ENCODE measurements at regions not wholly inside any gene's neighbourhood (a gene's known extent, or its start where the extent isn't known, plus 50 kb on each side); places are given as distances from the start of the nearest gene placed in this dataset.

DNA sequence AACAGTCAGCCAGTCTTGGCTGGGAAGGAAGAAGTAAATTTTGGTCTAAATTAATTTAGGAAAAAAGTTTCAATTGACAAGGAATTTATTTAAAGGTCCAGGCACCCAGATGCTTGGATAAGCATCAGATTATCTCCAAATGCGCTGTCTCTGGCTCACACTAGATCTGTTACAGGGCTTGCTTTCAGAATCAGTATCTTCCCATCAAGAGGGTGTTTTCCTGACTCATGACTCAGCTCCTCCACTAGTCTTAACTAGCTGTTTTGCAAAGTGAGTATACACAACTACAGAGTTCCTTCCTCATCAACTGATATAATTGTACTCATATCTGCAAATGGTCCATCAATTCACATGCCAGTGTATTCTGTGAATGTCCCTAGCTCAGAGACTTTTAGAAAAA lies 482.1 kb upstream of the CPEB2 start:
- H2BK12ac ChIP-seq (ENCODE audit: low read depth, low read length): no peak overlapping the region
- H4K91ac ChIP-seq (replicated peaks; ENCODE audit: insufficient read length, low read length): no peak overlapping the region
- POLR2A ChIA-PET (ENCODE audit: partially characterized antibody): no interaction called here
- no peak overlapping the region for H3K14ac ChIP-seq (ENCODE audit: insufficient read length)
- H3K27ac ChIP-seq (ENCODE audit: low read depth, low read length): no peak overlapping the region
- no peak for TF ChIP-seq JUND (IDR thresholded peaks at IDR 0.05; ENCODE audit: low read length)
- no peak for TF ChIP-seq RFX5 (IDR thresholded peaks at IDR 0.05; ENCODE audit: borderline replicate concordance, low read depth, low read length)
- no peak for TF ChIP-seq BRCA1 (IDR thresholded peaks at IDR 0.05; ENCODE audit: low read depth, low read length)
- TF ChIP-seq TBP (IDR thresholded peaks at IDR 0.05; ENCODE audit: low read depth, low read length): no peak
- TF ChIP-seq CBX8 (IDR thresholded peaks at IDR 0.05; ENCODE audit: borderline replicate concordance, low read depth, low read length): no peak
- no peak for TF ChIP-seq CEBPB (IDR thresholded peaks at IDR 0.05; ENCODE audit: low read depth, low read length)
- no peak for TF ChIP-seq SP1 (IDR thresholded peaks at IDR 0.05; ENCODE audit: low read depth, low read length)
- TF ChIP-seq, protein P1, sequence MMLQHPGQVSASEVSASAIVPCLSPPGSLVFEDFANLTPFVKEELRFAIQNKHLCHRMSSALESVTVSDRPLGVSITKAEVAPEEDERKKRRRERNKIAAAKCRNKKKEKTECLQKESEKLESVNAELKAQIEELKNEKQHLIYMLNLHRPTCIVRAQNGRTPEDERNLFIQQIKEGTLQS (IDR thresholded peaks at IDR 0.05; ENCODE audit: insufficient read depth, low read depth, low read length): no peak
- no peak for TF ChIP-seq PHF8 (conservative IDR thresholded peaks at IDR 0.05; ENCODE audit: low read depth, low read length)
- no peak for TF ChIP-seq YY1 (IDR thresholded peaks at IDR 0.05; ENCODE audit: low read depth, low read length)
- TF ChIP-seq GABPA (IDR thresholded peaks at IDR 0.05; ENCODE audit: borderline replicate concordance, insufficient read depth, low read length): no peak
- TF ChIP-seq POLR2AphosphoS5 (IDR thresholded peaks at IDR 0.05; ENCODE audit: low read depth, low read length): no peak
- no peak overlapping the region for H3K23ac ChIP-seq (ENCODE audit: insufficient read length)
- no peak overlapping the region for H2AK5ac ChIP-seq (ENCODE audit: low read depth, low read length)
- no peak overlapping the region for H4K8ac ChIP-seq (ENCODE audit: extremely low read depth, insufficient read depth, low read length)
- H3K79me2 ChIP-seq (ENCODE audit: control insufficient read depth in 1 of 2, insufficient read depth in 2 of 2, low read length in 2 of 2): no peaks in the 10 kb centered on the region
- H2BK120ac ChIP-seq (replicated peaks; ENCODE audit: low read depth, low read length): no peak overlapping the region
- no peak overlapping the region for H3K4ac ChIP-seq (replicated peaks; ENCODE audit: insufficient read length, low read depth, low read length)
- no peak overlapping the region for H2BK20ac ChIP-seq (ENCODE audit: low read length)
- no peak overlapping the region for H2BK15ac ChIP-seq (ENCODE audit: low read length)
- H3K36me3 ChIP-seq (ENCODE audit: control insufficient read depth in 2 of 4, insufficient read depth in 4 of 4, low read length in 3 of 4): no peaks in the 10 kb centered on the region
- peaks cover 0 to 4% of the 10 kb centered on the region in 2 experiments; a peak in 2 of 4 replicates for H3K9me3 ChIP-seq (ENCODE audit: insufficient read depth in 2 of 2, low read depth in 1 of 2, low read length in 1 of 2)
- no peak overlapping the region for H3K9ac ChIP-seq (replicated peaks in 1 of 4; ENCODE audit: extremely low read depth in 1 of 4, low read depth in 3 of 4, low read length in 3 of 4)
- no peak overlapping the region for H3K18ac ChIP-seq (ENCODE audit: extremely low read depth, low read length)
- H3K4me2 ChIP-seq (ENCODE audit: insufficient read depth in 1 of 2, low read depth in 2 of 2, low read length in 2 of 2): no peak overlapping the region
- peaks cover 0 to 1% (median 0%) of the 10 kb centered on the region in 4 experiments; a peak in 1 of 7 replicates for H3K27me3 ChIP-seq (replicated peaks in 1 of 4; ENCODE audit: control insufficient read depth in 3 of 4, extremely low read depth in 1 of 4, insufficient read depth in 3 of 4, low read length in 3 of 4)
- no peaks in the 10 kb centered on the region for H3K79me1 ChIP-seq (ENCODE audit: low read depth, low read length)
- no peak for DNase-seq (ENCODE audit: low read depth in 1 of 2, low spot score in 2 of 2)
- WGBS, 2 experiments (ENCODE audit: extremely low coverage in 1 of 2, insufficient coverage in 1 of 2, insufficient read length in 1 of 2, insufficient replicate concordance in 2 of 2, low coverage in 1 of 2, low lambda C conversion rate in 2 of 2, missing lambda C conversion rate in 1 of 2): 100% methylated on average over 1 of the region's 1 CpG; no CpG with 5 or more reads in 1 of the 2 experiments
- CTCF ChIA-PET (ENCODE audit: partially characterized antibody): interaction anchor here (2.2 kb wide), 1 partner anchor 13 kb away, joined by 5 read pairs; no protein-coding TSS in a partner anchor
- 0 out of 2 replicates have a peak overlapping the region, but pooled peaks have one; percentile 7 for H2AFZ ChIP-seq (ENCODE audit: low read length)
- FAIRE-seq: no peak
- H4K20me1 ChIP-seq (replicated peaks in 1 of 2; ENCODE audit: control insufficient read depth in 1 of 2, insufficient read depth in 2 of 2, low read length in 2 of 2): no peaks in the 10 kb centered on the region
- no peak overlapping the region for H3K56ac ChIP-seq (replicated peaks; ENCODE audit: insufficient read length, low read depth, low read length)
- no peak overlapping the region for H3K4me3 ChIP-seq (ENCODE audit: extremely low read depth in 1 of 4, insufficient read depth in 2 of 4, low read depth in 3 of 4, low read length in 4 of 4)
- no peak overlapping the region for H4K5ac ChIP-seq (ENCODE audit: insufficient read length, low read depth, low read length)
- H3K23me2 ChIP-seq (ENCODE audit: low read depth, low read length): no peaks in the 10 kb centered on the region
- H3K4me1 ChIP-seq (replicated peaks in 1 of 4; ENCODE audit: control insufficient read depth in 3 of 4, insufficient read depth in 4 of 4, low read length in 3 of 4): no peaks in the 10 kb centered on the region
- no peak overlapping the region for H2BK5ac ChIP-seq (ENCODE audit: low read depth, low read length)

Data from H1 (cell line).